GM10847 (cell line): ENCODE measurements at regions not wholly inside any gene's neighbourhood (a gene's known extent, or its start where the extent isn't known, plus 50 kb on each side); places are given as distances from the start of the nearest gene placed in this dataset.

Experiments
- POLR2A ChIP-seq: IDR thresholded peaks from 2 replicates; pipeline ENCODE4 v1.6.1; 2011; ENCODE audit not compliant: insufficient read length; ENCODE audit errors: extremely low read depth

GRCh38 chr17:72204742-72205141, 83.9 kb downstream of the SOX9 start:
- no peak for TF ChIP-seq POLR2A

GRCh38 chr17:72205357-72205756, 84.5 kb downstream of the SOX9 start:
- TF ChIP-seq POLR2A, result no peak

DNA sequence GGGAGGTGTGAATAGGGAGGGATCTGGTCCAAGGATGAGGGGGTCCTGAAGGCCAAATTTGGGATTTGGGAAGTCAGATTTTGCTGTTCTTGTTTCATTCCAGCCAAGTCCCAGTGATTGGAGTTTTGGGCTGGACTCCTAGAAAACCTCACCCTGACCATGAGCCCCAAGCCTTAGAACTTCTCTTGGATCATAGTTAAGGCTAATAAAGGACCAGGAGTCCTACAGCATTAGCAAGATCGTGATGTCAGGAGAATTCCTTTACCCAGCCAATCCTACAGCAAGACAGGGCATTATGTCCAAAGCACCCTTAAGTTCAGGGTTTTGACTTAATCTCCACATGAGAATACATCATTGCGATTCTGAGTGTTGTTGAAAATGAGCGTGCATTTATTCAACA, 85.0 kb downstream of the SOX9 start:
- TF ChIP-seq POLR2A, result no peak

DNA sequence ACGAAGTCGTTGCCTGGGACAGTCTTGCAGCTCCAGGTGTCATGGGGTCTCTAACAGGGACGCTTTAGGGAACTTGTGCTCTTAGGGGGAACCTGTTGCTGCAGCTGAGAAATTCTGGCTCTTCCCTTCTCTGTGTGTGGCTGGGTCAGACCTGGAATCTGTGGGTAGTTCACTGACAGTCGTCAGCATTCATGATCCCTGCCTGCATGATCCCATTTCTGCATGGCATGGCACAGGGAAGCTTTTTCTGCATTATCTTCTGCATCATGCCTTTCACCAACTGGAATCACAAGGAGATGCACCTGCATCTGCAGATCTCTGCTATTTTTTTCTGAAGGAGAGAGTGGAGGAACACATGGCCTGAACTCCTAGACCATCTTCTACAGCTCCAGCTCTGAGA, 85.6 kb downstream of the SOX9 start:
- no peak for TF ChIP-seq POLR2A

DNA sequence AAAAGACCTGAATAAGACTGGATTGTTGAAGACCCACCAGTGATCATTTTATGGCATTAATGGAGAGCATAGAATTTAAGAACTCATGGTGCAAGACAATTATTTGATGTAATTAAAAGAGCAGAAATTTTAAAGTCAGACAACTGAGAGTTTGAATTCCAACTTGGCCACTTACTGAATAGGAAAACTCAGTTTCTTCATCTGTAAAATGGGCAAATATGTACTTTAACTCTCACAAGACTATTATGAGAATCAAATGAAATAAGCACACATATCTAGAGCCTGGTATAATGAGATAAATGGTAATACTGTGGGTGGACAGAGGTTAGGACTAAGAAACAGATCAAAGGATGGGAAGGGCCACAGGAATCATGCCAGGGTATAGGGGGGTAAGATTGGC, 88.0 kb downstream of the SOX9 start:
- TF ChIP-seq POLR2A, result no peak

DNA sequence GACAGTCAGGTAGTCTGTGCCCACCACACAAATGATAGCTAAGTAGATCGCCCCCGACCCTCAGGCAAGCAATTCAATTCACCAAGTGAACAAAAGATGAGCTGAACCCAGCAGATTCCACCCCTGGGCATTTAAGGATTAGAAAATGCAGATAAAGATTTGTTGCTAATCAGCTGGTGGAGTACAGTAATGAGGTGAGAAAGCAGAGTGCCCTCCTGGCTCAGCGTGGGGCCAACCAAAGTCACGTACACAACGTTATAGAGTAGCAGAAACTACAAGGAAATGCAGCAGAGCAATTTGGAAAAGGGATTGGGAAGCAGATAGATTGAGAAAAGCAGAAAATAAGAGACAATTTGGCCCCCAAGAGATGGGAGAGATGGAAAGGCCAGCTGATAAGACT, 91.2 kb downstream of the SOX9 start:
- TF ChIP-seq POLR2A, result no peak

DNA sequence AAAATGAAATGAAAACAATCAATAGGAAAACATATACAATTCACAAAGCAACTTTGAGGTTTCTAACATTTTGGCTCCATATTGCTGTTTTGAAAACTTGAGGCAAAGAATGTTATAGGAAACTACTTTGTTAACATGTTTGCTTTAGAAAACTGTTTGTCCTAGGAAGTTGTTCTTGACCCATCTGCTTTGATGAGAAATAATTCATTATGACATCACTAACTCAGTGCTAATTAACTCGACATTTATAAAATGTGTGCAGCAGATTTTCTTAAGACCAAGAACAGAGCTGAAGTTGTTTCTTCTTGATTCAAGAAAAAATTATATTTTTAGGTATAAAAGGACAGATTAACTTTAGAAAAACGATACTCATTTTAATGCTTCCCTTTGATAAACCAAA, 94.7 kb downstream of the SOX9 start:
- TF ChIP-seq POLR2A, result no peak

DNA sequence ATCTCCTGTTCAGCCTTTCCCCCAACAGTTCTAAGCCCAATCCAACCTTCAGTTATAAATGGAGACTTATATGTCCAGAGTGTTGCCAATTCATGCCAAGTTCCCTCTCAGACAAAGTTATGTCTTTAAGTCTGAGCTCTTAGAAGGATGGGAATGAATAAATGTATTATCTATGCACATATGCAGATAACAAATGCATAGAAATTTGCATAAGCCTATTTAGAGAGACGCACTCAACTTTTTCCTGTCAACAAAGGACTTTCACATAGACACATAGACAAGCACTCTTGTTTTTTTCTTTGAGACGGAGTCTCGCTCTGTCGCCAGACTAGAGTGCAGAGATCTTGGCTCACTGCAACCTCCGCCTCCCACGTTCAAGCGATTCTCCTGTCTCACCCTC, 95.1 kb downstream of the SOX9 start:
- no peak for TF ChIP-seq POLR2A

GRCh38 chr17:72219137-72219823, 98.5 kb downstream of the SOX9 start:
- TF ChIP-seq POLR2A, result no peak

DNA sequence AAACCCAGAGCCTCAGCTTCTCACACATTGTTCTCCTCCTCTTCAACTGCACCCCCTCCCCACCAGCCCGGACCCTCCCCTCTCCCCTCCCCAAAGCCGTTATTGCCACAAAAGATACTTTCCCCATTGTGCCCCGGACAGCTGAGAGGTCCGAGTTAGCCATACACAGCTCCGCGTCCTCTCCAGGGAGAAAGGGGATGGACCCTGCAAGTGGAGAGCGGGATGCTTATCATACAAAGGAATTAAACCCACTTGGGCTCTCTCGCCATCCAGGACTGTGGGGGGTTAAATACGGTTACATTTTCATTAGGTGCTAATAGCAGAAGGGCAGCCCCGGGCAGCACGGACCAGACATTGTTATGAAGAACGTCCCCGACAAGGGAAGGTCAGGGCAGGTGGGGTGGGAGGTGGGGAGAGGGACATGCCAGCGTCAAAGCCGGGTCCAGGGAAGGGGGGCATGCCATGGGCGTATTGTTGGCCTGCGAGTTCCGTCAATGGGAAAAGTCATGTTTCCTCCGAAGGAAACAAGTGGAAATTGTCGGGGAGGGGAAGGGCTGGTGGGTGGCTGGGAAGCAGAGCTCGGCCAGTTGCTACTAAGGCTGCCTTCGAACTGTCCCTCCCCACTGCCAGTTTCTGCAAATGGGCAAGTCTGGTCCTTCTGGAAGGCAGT, 99.1 kb downstream of the SOX9 start:
- TF ChIP-seq POLR2A, result no peak

DNA sequence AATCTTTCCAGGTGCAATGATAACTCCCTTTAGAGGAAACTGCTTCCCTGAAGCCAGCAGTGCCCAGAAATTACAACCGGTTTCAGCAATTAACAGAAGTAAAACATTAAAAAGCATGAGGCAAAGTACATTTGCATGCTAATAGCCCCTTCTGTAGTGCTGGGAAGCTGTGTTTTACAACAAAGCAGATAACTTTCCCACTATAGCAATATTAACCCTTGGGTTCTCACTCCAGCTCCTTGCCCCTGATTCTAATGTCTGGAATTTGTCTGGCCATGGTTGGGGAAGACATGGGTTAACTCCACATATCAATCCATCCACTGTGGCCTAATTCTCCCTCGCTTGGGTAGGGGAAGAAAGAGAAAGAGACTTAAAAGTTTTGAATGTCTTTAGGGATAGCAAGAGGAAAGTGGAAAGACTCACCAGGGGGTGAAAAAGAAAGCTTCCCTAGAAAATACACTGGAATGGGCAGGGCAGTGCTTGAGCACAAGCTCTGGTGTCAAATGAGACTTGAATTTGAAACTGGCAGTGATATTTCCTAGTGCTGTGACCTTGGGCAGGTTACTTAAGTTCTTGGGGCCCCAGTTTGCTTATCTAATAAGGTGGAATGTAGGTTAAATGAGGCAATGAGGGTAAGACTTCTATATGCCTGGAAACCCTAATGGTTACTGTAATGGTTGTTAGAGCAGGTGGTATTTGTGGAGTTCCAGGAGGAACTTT, 102.0 kb downstream of the SOX9 start:
- no peak for TF ChIP-seq POLR2A

DNA sequence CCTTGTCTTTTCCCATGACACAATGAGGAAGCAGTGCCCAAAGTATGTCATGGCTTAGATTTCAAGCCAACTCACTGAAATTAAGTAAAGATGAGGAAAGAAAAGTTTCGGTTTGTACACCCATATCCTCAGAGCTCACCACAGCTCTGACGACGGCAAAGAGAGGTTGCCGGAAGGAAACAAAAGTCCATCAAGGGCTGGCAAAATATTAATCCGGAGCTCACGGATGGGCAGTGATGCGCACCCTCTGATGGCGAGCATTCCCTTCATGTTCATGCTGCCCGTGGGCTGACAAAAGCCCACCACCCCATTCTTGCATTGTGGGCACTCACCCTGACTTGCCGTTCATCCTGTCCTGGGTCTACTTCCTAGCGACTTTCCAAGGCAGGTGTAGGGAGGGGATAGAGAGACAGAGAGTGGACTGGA, 103.1 kb downstream of the SOX9 start:
- TF ChIP-seq POLR2A, result no peak

- no peak for TF ChIP-seq POLR2A
Observed at GRCh38 chr17:72226322-72226721, 105.5 kb downstream of the SOX9 start.

DNA sequence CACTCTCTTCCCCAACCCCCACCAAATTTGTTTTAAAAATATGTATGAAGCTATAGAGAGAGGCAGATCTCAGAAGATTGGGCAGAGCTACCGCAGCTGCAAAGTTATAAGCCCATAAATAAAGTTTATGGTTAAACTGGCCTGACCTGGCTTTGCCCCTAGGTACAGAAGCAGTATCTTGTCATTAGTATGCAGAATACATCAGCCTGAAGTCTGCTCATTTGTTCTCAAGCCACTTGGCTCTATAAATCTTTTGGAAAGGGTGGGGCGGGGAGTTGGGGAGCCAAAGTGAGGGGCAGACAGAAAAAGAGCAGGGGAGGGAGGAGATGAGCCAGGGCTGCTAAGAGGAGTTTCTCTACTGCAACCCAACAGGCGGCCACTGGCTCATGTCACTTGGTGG, 113.2 kb downstream of the SOX9 start:
- no peak for TF ChIP-seq POLR2A

DNA sequence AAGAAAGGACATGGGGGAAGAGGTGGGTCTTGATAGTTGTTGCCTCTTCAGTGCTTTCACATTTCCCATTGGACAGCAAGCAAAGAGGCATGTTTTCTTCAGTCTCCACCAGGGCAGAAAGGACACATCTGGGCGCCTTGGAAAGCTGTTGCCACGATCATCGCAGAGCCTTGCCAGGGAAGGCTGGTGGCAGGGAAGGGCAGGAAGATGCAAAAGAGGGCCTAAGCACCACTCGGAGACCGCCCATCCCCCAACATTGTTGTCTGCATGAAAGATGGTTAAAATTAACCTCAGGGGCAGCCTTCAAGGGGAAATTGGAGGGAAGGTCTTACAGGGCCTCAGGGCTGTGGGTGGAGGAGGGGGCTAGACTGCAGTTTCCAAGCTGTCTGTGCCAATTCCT, 114.2 kb downstream of the SOX9 start:
- TF ChIP-seq POLR2A, result no peak

DNA sequence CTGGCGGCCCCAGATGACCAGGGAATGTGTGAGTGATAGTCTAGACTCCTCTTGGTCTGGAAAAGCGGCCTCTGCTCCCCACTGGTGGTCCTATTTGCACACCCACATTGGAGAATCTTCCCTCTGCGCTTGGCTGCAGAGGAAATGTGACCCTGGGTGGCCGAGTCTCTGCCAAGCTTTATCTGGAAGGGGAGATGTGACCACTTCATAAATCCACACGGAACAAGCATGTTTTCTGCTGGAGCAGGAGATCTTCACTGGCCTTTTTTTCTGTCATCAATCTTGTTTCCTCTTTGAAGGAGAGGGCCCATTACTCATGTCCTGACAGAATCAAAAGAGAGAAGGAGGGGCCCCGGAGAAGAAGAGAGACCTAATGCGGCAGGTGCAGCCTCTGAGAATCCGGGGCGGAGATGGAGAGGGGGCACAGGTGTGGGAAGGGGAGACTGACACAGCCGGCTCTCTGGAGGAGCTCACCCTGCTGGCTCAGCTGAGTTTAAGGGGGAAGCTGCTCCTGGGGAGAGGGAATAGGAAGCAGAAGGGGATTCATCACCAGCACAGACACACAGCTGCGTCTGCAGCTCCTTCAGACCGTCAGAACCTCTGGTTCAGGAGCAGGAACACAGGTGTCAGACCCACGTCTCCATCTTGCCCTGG, 116.3 kb downstream of the SOX9 start:
- no peak for TF ChIP-seq POLR2A
